ENCODE measurements at regions not wholly inside any gene's neighbourhood (a gene's known extent, or its start where the extent isn't known, plus 50 kb on each side); places are given as distances from the start of the nearest gene placed in this dataset.

DNA sequence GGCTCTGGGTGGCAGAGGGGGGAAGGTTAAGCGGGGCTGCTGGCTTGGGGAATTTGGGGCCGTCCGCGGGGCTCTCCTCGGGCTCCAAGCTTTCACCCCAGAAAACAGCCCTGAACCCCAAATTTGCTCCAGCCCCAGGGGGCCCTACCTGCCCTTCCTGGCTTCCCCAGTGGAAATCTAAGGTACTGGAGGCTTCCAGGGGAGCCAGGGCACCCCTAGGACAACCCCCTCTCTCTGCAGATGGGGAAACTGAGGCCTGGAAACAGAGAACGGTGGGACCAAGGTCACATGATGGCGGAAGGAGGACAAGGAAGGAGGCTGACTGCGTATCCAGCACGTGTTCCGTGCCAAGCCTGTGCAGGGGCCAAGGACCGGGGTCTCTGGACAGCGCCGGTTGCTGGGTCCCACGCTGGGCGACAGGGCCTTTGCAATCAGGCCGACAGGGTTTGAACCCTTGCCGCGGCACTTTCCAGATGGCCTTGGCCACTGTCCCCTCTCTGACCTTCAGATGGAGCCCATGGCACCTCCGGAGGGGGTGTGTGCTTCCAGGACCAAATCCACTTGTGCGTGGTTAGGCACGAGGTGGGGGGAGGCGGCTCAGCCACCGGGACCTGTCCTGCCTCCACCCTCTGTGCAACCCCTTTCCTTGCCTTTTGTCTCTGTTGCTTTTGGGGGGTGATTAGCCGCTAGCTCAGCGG is 183.1 kb downstream of the C9orf50 start:
- DNase-seq (no peak), ATAC-seq (no peak)
- 19% methylated on average over 25 of the region's 25 CpGs for WGBS (ENCODE audit: insufficient coverage)
- Mint-ChIP-seq H3K4me1 (peaks cover 41 to 42% of the 10 kb centered on the region in 2 donors), H3K27me3 (ENCODE audit: low read depth in 2 of 2) (peaks cover 32 to 42% of the 10 kb centered on the region in 2 donors), H3K9me3 (no peaks in the 10 kb centered on the region), H3K4me3 (peak overlapping the region; percentile 55), H3K36me3 (no peaks in the 10 kb centered on the region), H3K27ac (no peak overlapping the region)
- H3K27me3 ChIP-seq (ENCODE audit: control insufficient read depth, insufficient read depth, low read length): peaks cover 29% of the 10 kb centered on the region
- intact Hi-C loops (cut with micrococcal nuclease): no loop called here
- TF ChIP-seq, protein P1, sequence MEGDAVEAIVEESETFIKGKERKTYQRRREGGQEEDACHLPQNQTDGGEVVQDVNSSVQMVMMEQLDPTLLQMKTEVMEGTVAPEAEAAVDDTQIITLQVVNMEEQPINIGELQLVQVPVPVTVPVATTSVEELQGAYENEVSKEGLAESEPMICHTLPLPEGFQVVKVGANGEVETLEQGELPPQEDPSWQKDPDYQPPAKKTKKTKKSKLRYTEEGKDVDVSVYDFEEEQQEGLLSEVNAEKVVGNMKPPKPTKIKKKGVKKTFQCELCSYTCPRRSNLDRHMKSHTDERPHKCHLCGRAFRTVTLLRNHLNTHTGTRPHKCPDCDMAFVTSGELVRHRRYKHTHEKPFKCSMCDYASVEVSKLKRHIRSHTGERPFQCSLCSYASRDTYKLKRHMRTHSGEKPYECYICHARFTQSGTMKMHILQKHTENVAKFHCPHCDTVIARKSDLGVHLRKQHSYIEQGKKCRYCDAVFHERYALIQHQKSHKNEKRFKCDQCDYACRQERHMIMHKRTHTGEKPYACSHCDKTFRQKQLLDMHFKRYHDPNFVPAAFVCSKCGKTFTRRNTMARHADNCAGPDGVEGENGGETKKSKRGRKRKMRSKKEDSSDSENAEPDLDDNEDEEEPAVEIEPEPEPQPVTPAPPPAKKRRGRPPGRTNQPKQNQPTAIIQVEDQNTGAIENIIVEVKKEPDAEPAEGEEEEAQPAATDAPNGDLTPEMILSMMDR (IDR thresholded peaks at IDR 0.05): no peak
- H3K9me3 ChIP-seq (ENCODE audit: control insufficient read depth, insufficient read depth, low read length): peaks cover 4% of the 10 kb centered on the region
- no peak overlapping the region for H3K27ac ChIP-seq (ENCODE audit: low read length)
- no peaks in the 10 kb centered on the region for H3K36me3 ChIP-seq (ENCODE audit: control insufficient read depth, insufficient read depth, low read length)
- peak overlapping the region; percentile 29 for H3K4me3 ChIP-seq (ENCODE audit: low read length)
- H3K4me1 ChIP-seq (ENCODE audit: control insufficient read depth, insufficient read depth, low read length): peaks cover 36% of the 10 kb centered on the region

DNA sequence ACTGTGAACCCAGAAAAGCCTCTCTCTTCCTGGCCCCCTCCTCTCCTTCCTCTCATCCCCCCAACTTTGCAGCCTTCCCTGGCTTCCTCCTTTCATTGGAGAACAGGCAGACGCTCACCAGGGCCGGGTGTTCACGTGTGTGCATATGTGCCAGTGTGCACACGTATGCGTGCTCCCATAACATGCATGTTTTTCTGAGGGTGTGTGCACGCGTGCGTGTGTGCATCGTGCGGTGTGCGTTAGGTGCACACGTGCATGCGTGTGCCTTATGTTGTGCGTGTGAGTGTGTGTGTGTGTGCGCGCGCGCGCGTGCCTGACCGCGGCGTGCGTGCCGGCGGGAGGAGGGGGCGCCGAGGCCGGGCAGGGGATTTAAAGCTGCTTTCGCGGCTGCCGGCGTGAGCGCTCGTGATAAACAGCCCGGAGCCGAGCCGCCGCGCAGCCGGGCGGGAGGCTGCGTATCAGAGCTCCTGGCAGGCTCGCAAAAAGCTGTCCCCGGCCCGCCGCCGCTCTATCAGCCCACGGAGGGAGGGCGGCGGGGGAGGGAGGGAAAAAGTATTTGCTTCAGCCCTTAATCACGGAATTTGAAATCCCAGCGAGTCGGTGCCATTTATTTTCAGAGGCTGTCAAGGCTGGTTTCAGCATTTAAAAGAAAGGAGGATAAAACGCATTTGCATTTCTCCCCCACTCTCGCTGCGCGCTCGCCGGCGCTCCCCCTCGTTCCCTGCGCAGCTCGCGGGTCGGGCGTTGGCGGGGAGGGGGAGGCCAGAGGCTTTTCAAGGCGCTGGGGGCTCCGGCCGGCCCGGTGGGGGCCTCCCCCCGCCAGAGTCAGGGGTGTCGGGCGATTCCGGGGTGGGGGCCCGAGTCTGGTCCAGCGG is 183.9 kb downstream of the C9orf50 start:
- ATAC-seq (peak; percentile 58 to 75 (median 71)), DNase-seq (peak in 1 of 2 donors; percentile 71)
- Histone ChIP-seq H3K4me1 (ENCODE audit: control insufficient read depth, insufficient read depth, low read length) (peaks cover 36% of the 10 kb centered on the region), H3K27ac (ENCODE audit: low read length) (no peak overlapping the region), H3K4me3 (ENCODE audit: low read length) (peak overlapping the region; percentile 29), H3K27me3 (ENCODE audit: control insufficient read depth, insufficient read depth, low read length) (peaks cover 29% of the 10 kb centered on the region), H3K9me3 (ENCODE audit: control insufficient read depth, insufficient read depth, low read length) (peaks cover 4% of the 10 kb centered on the region), H3K36me3 (ENCODE audit: control insufficient read depth, insufficient read depth, low read length) (no peaks in the 10 kb centered on the region)
- peaks cover 32 to 42% of the 10 kb centered on the region in 2 donors for H3K27me3 Mint-ChIP-seq (ENCODE audit: low read depth in 2 of 2)
- 4% methylated on average over 78 of the region's 78 CpGs for WGBS (ENCODE audit: insufficient coverage)
- no peaks in the 10 kb centered on the region for H3K36me3 Mint-ChIP-seq
- H3K4me3 Mint-ChIP-seq: peak overlapping the region; percentile 81
- H3K27ac Mint-ChIP-seq: peak overlapping the region in 1 of 2 donors; percentile 76
- TF ChIP-seq, protein P1 (IDR thresholded peaks at IDR 0.05): no peak
- intact Hi-C loops (cut with micrococcal nuclease): no loop called here
- H3K9me3 Mint-ChIP-seq: no peaks in the 10 kb centered on the region
- H3K4me1 Mint-ChIP-seq: peaks cover 41 to 42% of the 10 kb centered on the region in 2 donors

DNA sequence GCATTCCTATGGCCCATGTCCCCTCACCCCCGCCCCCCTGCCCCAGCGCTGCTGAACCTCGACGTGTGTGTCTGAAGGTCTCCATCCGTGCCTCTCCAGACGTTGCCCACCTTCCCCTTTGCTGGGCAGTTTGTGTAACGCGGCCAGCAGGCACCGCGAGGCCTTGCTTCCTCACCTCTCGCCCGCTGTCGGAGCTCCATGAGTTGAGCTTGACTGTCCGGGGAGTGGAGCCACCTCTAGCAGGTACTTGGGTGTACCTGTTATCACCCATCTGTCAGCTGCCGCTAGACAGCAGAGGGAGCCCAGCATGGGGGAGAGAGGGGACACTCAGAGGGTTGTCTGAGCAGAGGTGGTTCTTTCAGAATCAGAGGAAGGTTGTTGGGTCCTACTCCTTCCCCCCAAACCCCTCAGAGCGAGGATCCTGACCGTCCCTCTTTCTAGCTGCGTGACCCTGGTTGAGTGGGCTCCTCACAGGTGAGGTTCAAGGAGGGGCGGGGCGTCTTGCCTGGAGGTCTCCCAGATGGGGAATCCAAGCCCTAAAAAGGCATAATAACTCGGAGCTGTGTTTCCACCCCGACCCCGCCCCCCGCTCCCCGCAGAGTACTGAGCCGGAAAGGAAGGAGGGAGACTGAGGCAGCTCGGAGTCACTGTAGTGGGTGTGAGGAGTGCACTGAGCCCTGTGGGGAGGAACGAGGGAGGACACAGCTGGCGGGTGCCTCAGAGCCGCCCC is 184.7 kb downstream of the C9orf50 start:
- no peaks in the 10 kb centered on the region for H3K36me3 ChIP-seq (ENCODE audit: control insufficient read depth, insufficient read depth, low read length)
- TF ChIP-seq, protein P1 (IDR thresholded peaks at IDR 0.05): no peak
- no peak overlapping the region for H3K27ac ChIP-seq (ENCODE audit: low read length)
- intact Hi-C loops (cut with micrococcal nuclease): no loop called here
- H3K27ac Mint-ChIP-seq: no peak overlapping the region
- WGBS (ENCODE audit: insufficient coverage): 72% methylated on average over 30 of the region's 30 CpGs
- ATAC-seq (no peak), DNase-seq (no peak)
- peaks cover 4% of the 10 kb centered on the region for H3K9me3 ChIP-seq (ENCODE audit: control insufficient read depth, insufficient read depth, low read length)
- peaks cover 36% of the 10 kb centered on the region for H3K4me1 ChIP-seq (ENCODE audit: control insufficient read depth, insufficient read depth, low read length)
- peaks cover 41 to 42% of the 10 kb centered on the region in 2 donors for H3K4me1 Mint-ChIP-seq
- no peaks in the 10 kb centered on the region for H3K9me3 Mint-ChIP-seq
- H3K27me3 ChIP-seq (ENCODE audit: control insufficient read depth, insufficient read depth, low read length): peaks cover 29% of the 10 kb centered on the region
- peaks cover 35 to 47% of the 10 kb centered on the region in 2 donors for H3K27me3 Mint-ChIP-seq (ENCODE audit: low read depth in 2 of 2)
- H3K36me3 Mint-ChIP-seq: no peaks in the 10 kb centered on the region
- peak overlapping the region; percentile 81 for H3K4me3 Mint-ChIP-seq
- no peak overlapping the region for H3K4me3 ChIP-seq (ENCODE audit: low read length)

All from natural killer cell (primary cell).